ENCODE measurements at regions not wholly inside any gene's neighbourhood (a gene's known extent, or its start where the extent isn't known, plus 50 kb on each side); places are given as distances from the start of the nearest gene placed in this dataset.

- Histone ChIP-seq H3K9me3 (ENCODE audit: control insufficient read depth in 2 of 2, low read length in 2 of 2) (no peaks in the 10 kb centered on the region), H3K27ac (ENCODE audit: low read length) (no peak overlapping the region), H3K9ac (ENCODE audit: low read length in 2 of 2) (no peak overlapping the region), H3K4me3 (ENCODE audit: low read length in 2 of 2) (no peak overlapping the region), H3K4me1 (ENCODE audit: control insufficient read depth, insufficient read depth, low read length) (no peaks in the 10 kb centered on the region), H3K27me3 (ENCODE audit: control insufficient read depth in 1 of 2, insufficient read depth in 2 of 2, low read length in 2 of 2) (no peaks in the 10 kb centered on the region), H3K36me3 (ENCODE audit: control insufficient read depth in 2 of 2, insufficient read depth in 2 of 2, low read length in 2 of 2) (no peaks in the 10 kb centered on the region)
Measured at GRCh38 chr2:7801212-7801611, 880.6 kb upstream of the ID2 start.

GRCh38 chr2:7803515-7803914 is 878.3 kb upstream of the ID2 start:
- Histone ChIP-seq H3K9ac (ENCODE audit: low read length in 2 of 2) (no peak overlapping the region), H3K9me3 (ENCODE audit: control insufficient read depth in 2 of 2, low read length in 2 of 2) (no peaks in the 10 kb centered on the region), H3K4me3 (ENCODE audit: low read length in 2 of 2) (no peak overlapping the region), H3K4me1 (ENCODE audit: control insufficient read depth, insufficient read depth, low read length) (no peaks in the 10 kb centered on the region), H3K36me3 (ENCODE audit: control insufficient read depth in 2 of 2, insufficient read depth in 2 of 2, low read length in 2 of 2) (no peaks in the 10 kb centered on the region), H3K27me3 (ENCODE audit: control insufficient read depth in 1 of 2, insufficient read depth in 2 of 2, low read length in 2 of 2) (no peaks in the 10 kb centered on the region), H3K27ac (ENCODE audit: low read length) (no peak overlapping the region)

DNA sequence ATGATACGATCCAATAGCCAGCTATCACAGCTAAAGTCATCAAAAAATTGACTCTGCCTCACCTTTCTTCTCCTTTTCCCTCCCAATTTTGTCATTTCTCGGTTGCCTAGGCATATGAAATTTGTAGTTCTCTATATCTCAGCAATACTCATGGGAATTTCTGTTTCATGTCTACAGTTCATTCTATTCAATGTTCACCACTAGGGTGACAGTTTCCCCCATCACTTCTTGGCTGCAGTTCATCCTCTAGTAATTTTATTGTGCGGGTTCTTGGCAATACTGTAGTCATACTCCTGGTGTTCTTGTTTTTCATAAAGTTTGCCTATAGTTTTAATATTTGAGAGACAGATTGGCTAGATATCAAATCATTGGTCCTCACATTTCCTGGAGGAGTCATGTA is 872.2 kb upstream of the ID2 start:
- Histone ChIP-seq H3K27ac (ENCODE audit: low read length) (no peak overlapping the region), H3K9me3 (ENCODE audit: control insufficient read depth in 2 of 2, low read length in 2 of 2) (no peaks in the 10 kb centered on the region), H3K4me1 (ENCODE audit: control insufficient read depth, insufficient read depth, low read length) (no peaks in the 10 kb centered on the region), H3K4me3 (ENCODE audit: low read length in 2 of 2) (no peak overlapping the region), H3K27me3 (ENCODE audit: control insufficient read depth in 1 of 2, insufficient read depth in 2 of 2, low read length in 2 of 2) (no peaks in the 10 kb centered on the region), H3K36me3 (ENCODE audit: control insufficient read depth in 2 of 2, insufficient read depth in 2 of 2, low read length in 2 of 2) (no peaks in the 10 kb centered on the region), H3K9ac (ENCODE audit: low read length in 2 of 2) (no peak overlapping the region)

- H3K4me1 ChIP-seq (ENCODE audit: control insufficient read depth, insufficient read depth, low read length), result no peaks in the 10 kb centered on the region
- no peak overlapping the region for H3K9ac ChIP-seq (ENCODE audit: low read length in 2 of 2)
- H3K27me3 ChIP-seq (ENCODE audit: control insufficient read depth in 1 of 2, insufficient read depth in 2 of 2, low read length in 2 of 2), result no peaks in the 10 kb centered on the region
- H3K9me3 ChIP-seq (ENCODE audit: control insufficient read depth in 2 of 2, low read length in 2 of 2), result no peaks in the 10 kb centered on the region
- no peaks in the 10 kb centered on the region for H3K36me3 ChIP-seq (ENCODE audit: control insufficient read depth in 2 of 2, insufficient read depth in 2 of 2, low read length in 2 of 2)
- no peak overlapping the region for H3K4me3 ChIP-seq (ENCODE audit: low read length in 2 of 2)
- no peak overlapping the region for H3K27ac ChIP-seq (ENCODE audit: low read length)
Measured at GRCh38 chr2:7811073-7811472, 870.8 kb upstream of the ID2 start.

- H3K27ac ChIP-seq (ENCODE audit: low read length), result no peak overlapping the region
- H3K9ac ChIP-seq (ENCODE audit: low read length in 2 of 2), result no peak overlapping the region
- no peaks in the 10 kb centered on the region for H3K4me1 ChIP-seq (ENCODE audit: control insufficient read depth, insufficient read depth, low read length)
- H3K4me3 ChIP-seq (ENCODE audit: low read length in 2 of 2), result no peak overlapping the region
- H3K9me3 ChIP-seq (ENCODE audit: control insufficient read depth in 2 of 2, low read length in 2 of 2), result no peaks in the 10 kb centered on the region
- no peaks in the 10 kb centered on the region for H3K27me3 ChIP-seq (ENCODE audit: control insufficient read depth in 1 of 2, insufficient read depth in 2 of 2, low read length in 2 of 2)
- no peaks in the 10 kb centered on the region for H3K36me3 ChIP-seq (ENCODE audit: control insufficient read depth in 2 of 2, insufficient read depth in 2 of 2, low read length in 2 of 2)
Measured at GRCh38 chr2:7812231-7812995, 869.4 kb upstream of the ID2 start.

DNA sequence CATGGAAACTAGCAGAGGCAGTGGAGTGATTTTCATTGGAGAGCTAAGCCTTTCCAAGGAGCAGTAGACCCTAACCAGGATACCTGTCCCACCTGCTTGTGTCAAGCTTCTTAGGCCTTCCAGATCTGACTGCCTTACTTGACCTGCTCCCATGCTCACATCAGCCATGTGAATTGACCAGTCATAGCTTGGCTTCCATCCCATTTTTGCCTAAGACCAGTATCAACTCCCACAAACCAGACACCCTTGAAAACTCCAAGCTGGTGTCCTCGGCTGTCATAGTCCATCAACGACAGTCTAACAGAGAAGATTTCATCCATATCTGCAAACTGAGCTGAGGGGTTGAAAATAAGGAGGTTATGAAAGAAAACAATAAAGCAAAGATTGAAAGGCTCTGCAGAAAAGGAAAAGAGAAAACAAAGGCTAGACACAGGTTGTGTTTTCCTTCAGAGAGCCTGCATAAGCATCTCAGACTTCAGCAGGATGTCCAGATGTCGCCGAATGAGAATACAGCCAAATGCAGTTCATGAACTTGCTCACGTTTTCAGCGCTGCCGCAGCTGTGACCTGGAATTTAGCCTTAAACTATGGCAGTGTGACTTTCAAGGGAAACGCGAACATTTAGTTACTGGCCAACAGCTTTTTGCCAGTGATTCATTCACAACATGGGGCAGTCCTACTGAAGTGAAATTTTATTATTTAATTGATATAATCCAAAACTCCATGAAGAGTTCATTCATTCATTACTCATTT is 868.1 kb upstream of the ID2 start:
- no peaks in the 10 kb centered on the region for H3K36me3 ChIP-seq (ENCODE audit: control insufficient read depth in 2 of 2, insufficient read depth in 2 of 2, low read length in 2 of 2)
- no peak overlapping the region for H3K4me3 ChIP-seq (ENCODE audit: low read length in 2 of 2)
- H3K4me1 ChIP-seq (ENCODE audit: control insufficient read depth, insufficient read depth, low read length), result no peaks in the 10 kb centered on the region
- H3K9me3 ChIP-seq (ENCODE audit: control insufficient read depth in 2 of 2, low read length in 2 of 2), result no peaks in the 10 kb centered on the region
- H3K27ac ChIP-seq (ENCODE audit: low read length), result no peak overlapping the region
- no peak overlapping the region for H3K9ac ChIP-seq (ENCODE audit: low read length in 2 of 2)
- H3K27me3 ChIP-seq (ENCODE audit: control insufficient read depth in 1 of 2, insufficient read depth in 2 of 2, low read length in 2 of 2), result no peaks in the 10 kb centered on the region

DNA sequence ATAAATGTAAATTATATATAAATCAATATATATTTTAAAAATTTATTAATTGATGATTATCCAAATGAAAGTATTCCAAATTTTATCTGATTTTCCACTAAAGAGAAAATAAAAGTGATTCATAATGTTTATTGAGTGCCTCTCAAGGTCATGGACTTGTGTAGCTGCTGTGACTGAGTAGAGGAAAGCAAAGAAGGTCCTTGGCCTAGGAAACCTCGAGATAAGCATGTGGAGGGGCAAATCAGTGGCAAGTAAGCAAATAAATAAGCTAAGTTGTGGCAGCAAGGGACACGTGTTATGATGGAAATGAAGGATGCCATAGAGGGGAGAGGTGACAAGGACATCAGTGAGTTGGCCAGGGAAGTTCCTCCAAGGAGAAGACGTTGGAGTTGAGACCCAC is 866.1 kb upstream of the ID2 start:
- no peaks in the 10 kb centered on the region for H3K27me3 ChIP-seq (ENCODE audit: control insufficient read depth in 1 of 2, insufficient read depth in 2 of 2, low read length in 2 of 2)
- no peak overlapping the region for H3K9ac ChIP-seq (ENCODE audit: low read length in 2 of 2)
- H3K9me3 ChIP-seq (ENCODE audit: control insufficient read depth in 2 of 2, low read length in 2 of 2), result no peaks in the 10 kb centered on the region
- no peak overlapping the region for H3K4me3 ChIP-seq (ENCODE audit: low read length in 2 of 2)
- H3K27ac ChIP-seq (ENCODE audit: low read length), result no peak overlapping the region
- H3K4me1 ChIP-seq (ENCODE audit: control insufficient read depth, insufficient read depth, low read length), result no peaks in the 10 kb centered on the region
- H3K36me3 ChIP-seq (ENCODE audit: control insufficient read depth in 2 of 2, insufficient read depth in 2 of 2, low read length in 2 of 2), result no peaks in the 10 kb centered on the region

DNA sequence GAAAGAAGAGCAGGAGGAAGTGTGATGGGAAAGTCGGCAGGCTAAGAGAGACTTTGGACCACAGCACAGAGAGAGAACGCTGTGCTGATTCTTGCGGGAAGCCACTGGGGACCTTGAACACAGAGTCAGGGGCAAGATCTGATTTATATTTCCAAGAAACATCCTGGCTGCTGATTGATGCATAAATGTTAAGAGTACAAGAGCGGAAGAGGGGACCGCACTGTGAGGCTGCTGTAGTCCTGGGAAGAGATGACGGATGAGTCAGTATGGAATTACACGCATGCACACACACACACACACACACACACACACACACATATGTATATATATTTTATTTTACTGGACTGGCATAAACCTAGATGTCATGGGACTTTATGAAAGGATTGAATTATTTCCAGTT is 865.6 kb upstream of the ID2 start:
- no peaks in the 10 kb centered on the region for H3K4me1 ChIP-seq (ENCODE audit: control insufficient read depth, insufficient read depth, low read length)
- no peaks in the 10 kb centered on the region for H3K27me3 ChIP-seq (ENCODE audit: control insufficient read depth in 1 of 2, insufficient read depth in 2 of 2, low read length in 2 of 2)
- no peak overlapping the region for H3K27ac ChIP-seq (ENCODE audit: low read length)
- no peaks in the 10 kb centered on the region for H3K9me3 ChIP-seq (ENCODE audit: control insufficient read depth in 2 of 2, low read length in 2 of 2)
- H3K4me3 ChIP-seq (ENCODE audit: low read length in 2 of 2), result no peak overlapping the region
- H3K9ac ChIP-seq (ENCODE audit: low read length in 2 of 2), result no peak overlapping the region
- H3K36me3 ChIP-seq (ENCODE audit: control insufficient read depth in 2 of 2, insufficient read depth in 2 of 2, low read length in 2 of 2), result no peaks in the 10 kb centered on the region

- no peaks in the 10 kb centered on the region for H3K36me3 ChIP-seq (ENCODE audit: control insufficient read depth in 2 of 2, insufficient read depth in 2 of 2, low read length in 2 of 2)
- H3K4me1 ChIP-seq (ENCODE audit: control insufficient read depth, insufficient read depth, low read length), result no peaks in the 10 kb centered on the region
- no peaks in the 10 kb centered on the region for H3K9me3 ChIP-seq (ENCODE audit: control insufficient read depth in 2 of 2, low read length in 2 of 2)
- no peaks in the 10 kb centered on the region for H3K27me3 ChIP-seq (ENCODE audit: control insufficient read depth in 1 of 2, insufficient read depth in 2 of 2, low read length in 2 of 2)
- no peak overlapping the region for H3K9ac ChIP-seq (ENCODE audit: low read length in 2 of 2)
- H3K4me3 ChIP-seq (ENCODE audit: low read length in 2 of 2), result no peak overlapping the region
- no peak overlapping the region for H3K27ac ChIP-seq (ENCODE audit: low read length)
Measured at GRCh38 chr2:7816944-7817343, 864.9 kb upstream of the ID2 start.

DNA sequence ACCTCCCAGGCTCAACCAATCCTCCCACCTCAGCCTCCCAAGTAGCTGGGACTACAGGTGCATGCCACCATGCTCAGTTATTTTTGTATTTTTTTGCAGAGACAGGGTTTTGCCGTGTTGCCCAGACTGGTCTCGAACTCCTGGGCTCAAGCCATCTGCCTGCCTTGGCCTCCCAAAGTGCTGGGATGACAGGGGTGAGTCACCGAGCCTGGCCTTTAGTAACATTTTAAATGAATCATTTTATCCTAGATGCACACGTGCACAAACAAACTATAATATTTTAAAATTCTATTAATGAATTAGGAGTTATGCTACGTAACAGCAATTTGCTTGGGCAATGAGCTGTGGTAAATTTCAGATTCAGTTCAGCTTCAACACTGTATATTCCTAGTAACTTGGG is 862.5 kb upstream of the ID2 start:
- Histone ChIP-seq H3K9me3 (ENCODE audit: control insufficient read depth in 2 of 2, low read length in 2 of 2) (no peaks in the 10 kb centered on the region), H3K4me3 (ENCODE audit: low read length in 2 of 2) (no peak overlapping the region), H3K27ac (ENCODE audit: low read length) (no peak overlapping the region), H3K4me1 (ENCODE audit: control insufficient read depth, insufficient read depth, low read length) (no peaks in the 10 kb centered on the region), H3K9ac (ENCODE audit: low read length in 2 of 2) (no peak overlapping the region), H3K27me3 (ENCODE audit: control insufficient read depth in 1 of 2, insufficient read depth in 2 of 2, low read length in 2 of 2) (no peaks in the 10 kb centered on the region), H3K36me3 (ENCODE audit: control insufficient read depth in 2 of 2, insufficient read depth in 2 of 2, low read length in 2 of 2) (no peaks in the 10 kb centered on the region)

DNA sequence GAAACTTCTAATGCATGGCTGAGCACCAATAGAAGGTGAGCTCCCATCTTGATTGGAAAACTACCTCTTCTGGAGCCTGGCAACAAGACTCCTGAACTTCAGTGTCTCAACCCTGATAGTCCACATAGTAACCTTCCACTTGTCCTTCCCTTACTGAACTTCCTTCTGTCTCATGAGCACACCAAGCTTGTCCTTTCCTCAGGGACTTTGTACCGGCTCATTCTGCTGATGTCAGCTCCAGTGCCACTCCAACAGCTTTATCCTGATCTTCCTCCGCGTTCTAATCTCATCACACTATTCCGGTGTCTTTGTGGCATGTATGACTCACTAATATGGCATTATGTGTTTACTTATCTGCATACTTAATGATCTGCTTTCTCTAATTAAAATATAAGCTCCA is 862.0 kb upstream of the ID2 start:
- Histone ChIP-seq H3K27ac (ENCODE audit: low read length) (no peak overlapping the region), H3K36me3 (ENCODE audit: control insufficient read depth in 2 of 2, insufficient read depth in 2 of 2, low read length in 2 of 2) (no peaks in the 10 kb centered on the region), H3K27me3 (ENCODE audit: control insufficient read depth in 1 of 2, insufficient read depth in 2 of 2, low read length in 2 of 2) (no peaks in the 10 kb centered on the region), H3K4me3 (ENCODE audit: low read length in 2 of 2) (no peak overlapping the region), H3K4me1 (ENCODE audit: control insufficient read depth, insufficient read depth, low read length) (no peaks in the 10 kb centered on the region), H3K9ac (ENCODE audit: low read length in 2 of 2) (no peak overlapping the region), H3K9me3 (ENCODE audit: control insufficient read depth in 2 of 2, low read length in 2 of 2) (no peaks in the 10 kb centered on the region)

All from stomach smooth muscle (tissue), 2 donors.